ENCODE measurements at regions not wholly inside any gene's neighbourhood (a gene's known extent, or its start where the extent isn't known, plus 50 kb on each side); places are given as distances from the start of the nearest gene placed in this dataset.
"Not testable (repeated sequence)": the region's sequence is repeated elsewhere in the genome, so short reads cannot be mapped to it uniquely, and the experiment has no call there.

- DNase-seq (ENCODE audit: low spot score), result peak; percentile 37
Measured at GRCh38 chr15:85263842-85264440, 116.5 kb upstream of the AKAP13 start.

DNA sequence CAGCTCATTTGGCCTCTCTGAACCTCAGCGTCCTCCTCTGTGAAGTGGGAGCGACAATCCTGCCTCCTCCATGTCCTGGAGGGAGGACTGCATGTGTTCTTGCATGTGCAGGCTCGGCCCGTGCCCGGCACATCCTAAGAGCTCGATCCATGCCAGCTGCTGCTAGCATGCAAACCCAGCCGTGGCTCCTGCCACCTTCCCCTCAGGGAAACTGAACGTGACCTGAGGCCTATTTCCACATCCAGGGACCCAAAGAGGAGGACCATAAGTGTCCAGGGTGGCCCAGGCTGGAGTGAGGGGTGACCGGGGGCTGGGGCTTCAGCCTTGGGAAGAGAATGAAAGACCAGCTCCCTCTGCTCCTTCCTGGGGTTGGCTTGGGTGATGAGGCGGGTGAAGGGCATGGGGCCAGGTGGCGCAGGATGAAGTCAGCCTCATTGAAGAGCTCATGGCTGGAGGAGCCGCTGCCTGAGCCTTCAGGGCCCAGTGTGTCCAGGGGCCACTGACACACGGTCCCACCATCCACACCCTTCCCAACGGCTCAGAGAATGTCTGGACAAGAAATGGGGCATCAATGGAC, 115.7 kb upstream of the AKAP13 start:
- DNase-seq (ENCODE audit: low spot score), result peak; percentile 83

DNA sequence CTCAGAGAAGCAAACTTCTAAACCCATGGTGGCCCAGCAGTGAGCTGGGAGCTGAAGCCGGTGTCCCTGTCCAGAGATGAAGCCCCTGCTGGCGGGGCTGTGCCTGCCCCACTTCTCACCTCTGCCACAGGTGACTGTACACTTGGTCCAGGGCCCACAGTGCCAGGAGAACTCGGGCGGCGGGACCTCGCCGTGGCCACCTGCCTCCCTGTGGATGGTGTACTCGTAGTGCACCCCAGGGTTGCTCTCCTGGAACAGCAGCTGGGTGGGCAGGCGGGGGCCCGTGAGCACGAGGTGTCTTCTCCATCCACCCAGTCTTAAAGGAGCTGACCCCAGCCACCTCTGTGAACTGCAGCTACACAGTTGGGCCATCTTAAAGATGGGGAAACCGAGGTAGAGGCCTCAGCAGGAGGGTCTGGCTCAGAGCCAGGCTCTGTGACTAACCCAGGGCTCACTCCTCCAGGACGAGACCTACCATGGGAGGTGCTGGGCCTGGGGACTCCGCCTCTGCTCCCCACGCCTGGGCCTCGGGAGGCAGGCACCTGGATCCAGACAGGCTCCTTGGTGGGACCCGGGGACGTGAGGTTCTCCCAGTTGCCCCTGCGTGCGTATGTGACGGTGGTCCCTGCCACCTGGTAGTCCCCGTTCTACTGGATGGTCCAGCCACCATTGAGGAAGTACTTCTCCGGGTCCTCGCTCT, 113.1 kb upstream of the AKAP13 start:
- not testable (repeated sequence) for DNase-seq (ENCODE audit: low spot score)

- peak; percentile 68 for DNase-seq (ENCODE audit: low spot score)
Measured at GRCh38 chr15:85274315-85275050, 105.9 kb upstream of the AKAP13 start.

DNA sequence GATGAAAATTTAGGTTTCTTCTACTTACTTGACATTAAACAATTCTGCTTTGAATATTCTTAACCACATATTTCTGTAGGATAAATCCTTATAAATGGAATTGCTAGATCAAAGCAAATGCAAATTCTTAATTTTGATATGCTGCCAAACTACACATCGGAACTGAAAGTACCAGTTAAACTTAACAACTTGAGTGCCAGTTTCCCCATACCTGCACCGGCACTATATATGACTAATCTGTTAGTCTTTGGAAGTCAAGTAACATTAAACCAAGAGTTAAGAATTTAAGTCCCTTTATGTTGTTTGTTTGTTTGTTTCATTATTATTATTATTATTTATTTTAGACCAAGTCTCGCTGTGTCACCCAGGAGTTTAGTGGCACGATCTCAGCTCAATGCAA, 103.9 kb upstream of the AKAP13 start:
- no peak for DNase-seq (ENCODE audit: low spot score)

- DNase-seq (ENCODE audit: low spot score), result no peak
Measured at GRCh38 chr15:85276921-85277320, 103.5 kb upstream of the AKAP13 start.

GRCh38 chr15:85277847-85278370, 102.5 kb upstream of the AKAP13 start:
- peak; percentile 16 for DNase-seq (ENCODE audit: low spot score)

DNA sequence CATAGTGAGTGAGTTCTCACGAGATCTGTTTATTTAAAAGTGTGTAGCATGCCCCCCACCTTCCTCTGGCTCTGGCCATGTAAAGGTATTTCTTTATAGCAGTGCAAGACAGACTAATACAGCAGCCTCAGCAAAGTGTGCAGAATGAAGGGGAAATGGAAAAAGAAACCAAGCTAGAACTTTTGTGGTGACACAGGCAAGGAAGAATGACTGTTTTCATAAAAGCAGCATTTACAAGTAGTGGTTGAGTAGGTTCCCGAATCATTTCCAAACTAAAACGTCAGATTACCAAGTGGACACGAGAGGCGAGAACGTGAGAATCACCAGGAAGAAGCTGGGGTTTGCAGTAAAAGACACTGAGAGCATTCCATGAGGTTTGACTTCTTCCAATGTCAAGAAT, 100.2 kb upstream of the AKAP13 start:
- DNase-seq (ENCODE audit: low spot score), result no peak

- no peak for DNase-seq (ENCODE audit: low spot score)
Measured at GRCh38 chr15:85281293-85281882, 99.0 kb upstream of the AKAP13 start.

- DNase-seq (ENCODE audit: low spot score), result no peak
Measured at GRCh38 chr15:85282504-85283115, 97.8 kb upstream of the AKAP13 start.

GRCh38 chr15:85283815-85284214, 96.6 kb upstream of the AKAP13 start:
- not testable (repeated sequence) for DNase-seq (ENCODE audit: low spot score)

GRCh38 chr15:85284497-85284896, 95.9 kb upstream of the AKAP13 start:
- DNase-seq (ENCODE audit: low spot score), result no peak

DNA sequence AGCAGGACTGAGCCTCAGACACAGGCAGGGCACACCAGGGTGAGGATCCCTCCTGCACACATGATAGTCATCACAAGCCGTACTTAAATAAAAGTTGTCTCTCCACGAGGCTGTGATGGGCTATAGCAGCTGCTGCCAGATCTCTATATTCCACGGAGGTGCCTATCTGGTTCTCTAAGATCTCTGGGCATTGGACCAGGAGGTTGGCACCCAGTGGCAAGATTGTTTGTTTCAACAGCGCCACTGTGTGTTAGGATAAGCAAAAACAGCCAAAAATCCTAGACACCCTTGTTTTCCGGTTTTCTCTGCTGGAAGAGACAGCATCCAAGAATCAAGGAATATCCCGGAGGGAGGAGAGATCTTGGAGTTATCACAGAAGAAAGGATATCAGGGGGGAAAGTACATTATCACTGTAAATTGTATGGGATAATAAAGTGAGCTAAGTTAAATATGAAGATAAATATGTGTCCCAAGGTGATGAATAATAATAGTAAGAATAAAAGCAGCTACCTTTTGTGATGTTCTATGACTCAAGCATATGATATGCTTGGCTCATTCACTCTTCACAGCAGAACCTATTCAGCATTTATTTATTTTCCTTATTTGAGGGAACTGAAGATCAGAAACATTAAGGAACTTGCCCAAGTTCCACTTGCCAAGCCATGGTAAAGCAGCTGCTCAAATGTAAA, 90.6 kb upstream of the AKAP13 start:
- no peak for DNase-seq (ENCODE audit: low spot score)

- not testable (repeated sequence) for DNase-seq (ENCODE audit: low spot score)
Measured at GRCh38 chr15:85292583-85292982, 87.8 kb upstream of the AKAP13 start.

DNA sequence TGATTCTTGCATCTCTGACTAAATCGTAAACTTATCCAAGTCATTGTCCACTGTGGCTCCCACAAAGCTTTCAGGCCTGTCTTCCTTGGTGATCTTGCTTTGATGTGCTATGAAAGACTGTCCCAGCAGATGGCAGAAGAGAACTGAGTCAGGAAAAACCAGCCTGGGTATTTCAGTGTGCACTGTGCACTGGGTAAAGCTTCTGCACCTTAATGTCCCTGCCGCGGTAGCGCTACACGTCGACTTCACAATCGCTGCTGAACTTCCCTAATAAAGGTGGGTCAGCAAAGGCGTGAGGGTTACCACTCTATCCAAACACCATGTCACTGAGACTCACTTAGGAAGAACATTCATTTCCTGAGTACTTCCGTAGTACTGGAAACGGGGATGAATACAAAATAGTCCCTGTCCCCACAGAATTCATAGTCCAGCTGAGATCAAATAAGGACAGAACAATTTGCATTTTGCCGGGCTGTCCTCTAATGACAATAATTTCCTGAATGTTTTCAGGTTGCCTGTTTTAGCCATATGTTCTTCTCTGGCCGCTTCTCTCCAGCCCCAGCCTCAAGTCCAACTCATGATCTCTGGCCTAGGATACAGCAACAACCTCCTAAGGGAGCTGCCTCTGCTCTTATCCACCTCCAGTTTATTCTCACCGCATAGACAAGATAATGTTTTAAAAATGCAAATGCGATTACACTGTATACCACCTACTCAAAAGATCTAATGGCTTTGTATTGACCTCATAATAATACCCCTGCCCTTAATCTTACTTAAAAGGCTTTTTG, 83.6 kb upstream of the AKAP13 start:
- no peak for DNase-seq (ENCODE audit: low spot score)

DNA sequence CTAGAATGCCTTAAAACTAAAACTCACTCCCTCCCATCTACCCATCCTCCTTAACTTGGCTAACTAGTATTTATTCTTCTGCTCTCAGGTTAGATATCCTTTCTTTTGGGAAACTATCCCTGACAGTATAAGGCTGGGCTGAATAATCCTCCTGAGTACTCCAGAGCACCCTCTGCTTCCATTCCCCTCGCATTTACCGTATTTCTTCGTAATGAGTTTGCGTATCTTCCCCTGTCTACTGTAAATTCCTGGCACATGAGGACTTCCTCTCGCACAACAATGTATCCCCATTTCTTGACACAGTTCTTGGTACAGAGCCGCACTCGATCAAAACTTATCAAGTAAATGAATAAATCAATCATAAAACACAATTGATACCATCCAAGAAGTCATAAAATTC, 82.9 kb upstream of the AKAP13 start:
- DNase-seq (ENCODE audit: low spot score), result no peak

DNA sequence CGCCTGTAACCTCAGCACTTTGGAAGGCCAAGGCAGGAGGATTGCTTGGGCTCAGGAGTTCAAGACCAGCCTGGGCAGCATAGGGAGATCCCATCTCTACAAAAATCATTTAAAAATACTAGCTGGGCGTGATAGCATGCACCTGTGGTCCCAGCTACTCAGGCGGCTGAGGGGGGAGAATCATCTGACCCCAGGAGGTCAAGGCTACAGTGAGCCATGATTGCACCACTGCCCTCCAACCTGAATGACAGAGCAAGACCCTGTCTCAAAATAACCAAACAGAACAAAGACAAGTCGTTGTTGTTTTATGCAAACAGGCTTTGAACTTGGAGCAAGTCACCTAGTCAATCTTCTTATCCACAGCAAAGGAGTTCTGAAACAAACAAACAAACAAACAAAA, 82.0 kb upstream of the AKAP13 start:
- no peak for DNase-seq (ENCODE audit: low spot score)

GRCh38 chr15:85298941-85299340, 81.5 kb upstream of the AKAP13 start:
- no peak for DNase-seq (ENCODE audit: low spot score)

GRCh38 chr15:85302271-85302670, 78.1 kb upstream of the AKAP13 start:
- no peak for DNase-seq (ENCODE audit: low spot score)

- DNase-seq (ENCODE audit: low spot score), result no peak
Measured at GRCh38 chr15:85305050-85305449, 75.4 kb upstream of the AKAP13 start.
